ENCODE measurements at regions not wholly inside any gene's neighbourhood (a gene's known extent, or its start where the extent isn't known, plus 50 kb on each side); places are given as distances from the start of the nearest gene placed in this dataset.
"Not testable (repeated sequence)": the region's sequence is repeated elsewhere in the genome, so short reads cannot be mapped to it uniquely, and the experiment has no call there.

DNA sequence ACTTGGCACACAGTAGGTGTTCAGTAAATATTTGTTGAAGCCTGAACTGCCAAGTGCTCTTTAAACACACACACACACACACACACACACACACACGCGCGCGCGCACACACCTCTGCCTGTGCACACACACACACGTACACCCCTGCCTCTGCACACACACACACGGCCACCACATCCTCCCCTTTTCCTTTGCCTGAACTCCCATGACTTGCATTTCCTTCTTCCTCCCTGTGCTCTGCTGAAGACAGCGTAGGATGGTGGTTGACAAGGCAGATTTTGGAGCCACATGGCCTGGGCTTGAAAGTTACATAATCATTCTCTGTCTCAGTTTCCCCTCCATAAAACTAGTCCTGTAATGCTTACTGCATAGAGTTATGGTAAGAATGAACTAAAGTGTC, 712.3 kb downstream of the PTPRU start:
- no peak for DNase-seq

DNA sequence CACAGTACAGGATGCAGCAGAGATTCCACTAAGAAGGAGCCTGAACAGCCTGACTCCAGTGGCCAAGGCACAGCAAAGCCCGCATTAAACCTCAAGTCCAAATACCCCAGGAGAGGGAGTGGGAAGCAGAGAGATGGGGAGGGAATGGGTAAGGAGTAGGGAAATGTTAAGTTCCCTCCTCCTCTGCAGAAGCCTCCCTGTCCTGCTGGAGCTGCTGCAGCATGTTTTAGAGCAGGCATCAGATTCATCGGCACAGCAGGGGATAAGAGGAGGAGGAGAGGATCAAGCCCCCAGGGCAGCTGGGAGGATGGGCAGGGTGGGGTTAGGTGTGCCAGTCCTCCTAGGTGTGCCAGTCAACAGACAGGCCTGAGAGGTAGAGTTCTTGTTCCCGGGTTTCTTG, 709.7 kb downstream of the PTPRU start:
- no peak for DNase-seq

DNA sequence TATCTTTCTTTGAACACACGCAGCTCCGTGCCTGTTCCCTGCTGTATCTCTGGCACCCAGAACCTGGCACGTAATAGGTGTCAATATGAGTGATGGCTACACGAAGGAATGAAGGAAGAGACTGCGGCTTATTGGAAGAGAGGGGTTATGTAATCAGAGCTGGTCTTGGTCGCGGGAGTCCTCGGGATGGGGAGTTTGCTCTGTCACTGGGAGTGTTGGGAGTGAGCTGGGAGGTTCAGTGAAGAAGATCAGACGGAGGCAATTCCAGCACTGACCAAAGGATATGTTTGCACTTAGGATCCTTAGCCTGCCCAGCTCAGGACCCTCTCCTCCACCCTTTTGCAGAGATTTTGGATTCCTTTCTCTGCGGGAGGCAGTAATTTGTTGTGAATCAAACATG, 709.1 kb downstream of the PTPRU start:
- no peak for DNase-seq

- no peak for DNase-seq
Observed at GRCh38 chr1:29944253-29944905, 708.1 kb downstream of the PTPRU start.

- DNase-seq = no peak
Observed at GRCh38 chr1:29943034-29943433, 706.7 kb downstream of the PTPRU start.

- no peak for DNase-seq
Observed at GRCh38 chr1:29939079-29939478, 702.8 kb downstream of the PTPRU start.

DNA sequence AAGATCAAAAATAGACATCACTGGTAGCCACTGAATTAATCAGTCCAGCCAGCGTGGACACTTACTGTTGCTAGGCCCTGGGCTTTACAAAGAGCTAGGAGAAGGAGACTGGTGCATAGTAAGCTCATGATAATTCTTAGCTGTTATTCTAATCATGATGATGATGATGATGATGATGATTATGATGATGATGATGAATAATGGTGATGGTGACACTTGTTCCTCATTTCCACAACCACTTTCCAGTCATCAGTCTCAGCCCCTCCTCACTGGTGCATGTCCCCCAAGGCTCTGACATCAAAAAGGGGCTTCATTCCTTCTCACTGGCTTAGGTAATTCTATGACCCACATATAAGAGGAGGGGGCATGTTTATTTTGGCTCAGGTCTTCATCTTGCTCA, 701.0 kb downstream of the PTPRU start:
- no peak for DNase-seq

DNA sequence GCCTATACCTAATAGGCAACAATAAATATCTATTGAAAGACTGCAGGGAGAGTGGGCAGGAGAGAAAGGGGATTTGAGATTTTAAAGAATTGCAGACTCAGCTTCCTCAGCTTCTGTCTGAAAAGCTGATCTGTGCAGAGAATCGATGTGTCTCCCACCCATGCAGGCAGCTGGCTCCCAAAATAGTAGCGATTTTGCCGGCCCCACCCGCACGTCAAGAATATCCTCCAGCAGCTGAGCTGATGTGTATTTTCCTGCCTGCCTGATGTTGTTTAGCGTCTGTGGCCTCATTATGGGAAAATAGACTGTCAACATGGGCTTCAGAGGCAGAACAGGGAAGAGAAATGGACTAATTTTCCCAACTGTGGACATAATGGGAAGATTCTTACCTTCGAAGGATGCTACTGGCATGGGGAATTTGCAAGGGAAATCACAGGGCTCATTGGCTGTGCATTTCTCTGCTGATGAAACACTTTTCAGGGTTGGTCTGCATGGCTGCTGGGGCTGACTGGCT, 699.8 kb downstream of the PTPRU start:
- no peak for DNase-seq

GRCh38 chr1:29934255-29934772, 698.0 kb downstream of the PTPRU start:
- no peak for DNase-seq

DNA sequence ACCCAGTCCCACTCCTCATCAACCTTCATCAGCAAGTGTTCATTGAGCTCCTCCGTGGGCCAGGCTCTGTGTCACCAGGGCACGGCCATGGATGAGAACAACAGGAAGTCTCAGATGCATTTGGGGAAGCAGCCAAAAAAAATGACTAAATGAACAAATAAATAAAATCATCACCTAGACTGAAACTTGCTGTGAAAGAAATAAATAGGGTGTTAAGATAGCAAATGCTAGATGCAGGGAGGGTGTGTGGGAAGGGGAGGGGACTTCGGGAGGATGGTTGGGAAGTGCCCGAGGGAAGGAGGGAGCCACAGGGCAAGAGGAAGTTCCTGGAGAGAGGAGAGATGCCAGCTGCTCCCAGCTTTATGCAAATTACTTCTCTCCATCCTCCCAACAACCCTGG, 696.7 kb downstream of the PTPRU start:
- peak in 1 of 2 experiments; percentile 26 for DNase-seq

DNA sequence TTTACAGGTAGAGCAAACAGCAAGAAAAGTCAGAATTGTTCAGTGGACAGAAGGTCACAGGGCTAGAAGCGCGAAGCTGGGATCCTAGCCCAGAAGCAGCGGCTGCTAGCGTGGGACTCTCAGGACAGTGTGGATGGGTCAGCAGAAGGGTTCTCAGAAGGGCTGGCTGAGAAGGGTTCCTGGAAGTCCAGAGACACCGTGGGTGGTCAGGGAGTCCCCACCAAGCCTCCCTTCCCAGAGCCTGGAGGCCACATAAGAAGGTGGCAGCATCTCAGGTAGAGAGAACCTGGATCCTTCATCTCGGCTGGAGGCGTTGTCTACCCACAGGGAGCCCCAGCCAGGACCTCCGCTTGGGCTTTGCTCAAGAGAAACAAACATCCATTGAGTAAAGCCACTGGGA, 696.3 kb downstream of the PTPRU start:
- DNase-seq = no peak

DNA sequence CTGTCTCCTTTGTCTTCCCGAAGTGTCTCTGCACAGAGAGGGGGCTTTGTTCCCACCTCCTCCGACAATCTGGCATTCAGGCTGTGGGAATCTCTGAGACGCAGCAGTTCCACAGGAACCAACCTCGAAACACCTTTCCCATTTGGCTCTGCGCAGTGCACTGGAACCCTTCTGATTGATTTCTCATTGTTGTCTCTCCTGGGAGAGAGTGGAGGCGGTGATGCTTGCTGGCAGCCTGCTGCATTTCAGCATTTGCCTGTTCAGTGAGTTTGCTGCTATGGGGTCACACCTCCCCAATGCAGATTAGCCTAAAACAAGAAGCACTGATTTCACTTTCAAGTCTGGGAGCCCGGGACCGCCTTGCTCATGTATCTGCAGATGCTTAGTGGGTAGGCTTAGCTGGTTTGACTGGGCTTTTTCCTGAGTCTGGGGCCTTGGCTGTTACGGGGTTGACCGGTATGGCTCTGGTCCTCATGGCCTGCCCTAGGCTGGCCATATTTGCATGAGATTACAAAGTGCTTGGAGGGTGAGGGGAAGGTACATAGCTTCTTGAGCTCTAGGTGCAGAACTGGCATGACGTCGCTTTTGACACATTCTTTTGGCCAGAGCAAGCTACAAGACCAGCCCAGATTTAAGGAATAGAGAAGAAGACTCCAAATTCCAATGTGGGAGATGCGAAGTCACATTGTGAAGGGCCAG, 695.3 kb downstream of the PTPRU start:
- DNase-seq = no peak

DNA sequence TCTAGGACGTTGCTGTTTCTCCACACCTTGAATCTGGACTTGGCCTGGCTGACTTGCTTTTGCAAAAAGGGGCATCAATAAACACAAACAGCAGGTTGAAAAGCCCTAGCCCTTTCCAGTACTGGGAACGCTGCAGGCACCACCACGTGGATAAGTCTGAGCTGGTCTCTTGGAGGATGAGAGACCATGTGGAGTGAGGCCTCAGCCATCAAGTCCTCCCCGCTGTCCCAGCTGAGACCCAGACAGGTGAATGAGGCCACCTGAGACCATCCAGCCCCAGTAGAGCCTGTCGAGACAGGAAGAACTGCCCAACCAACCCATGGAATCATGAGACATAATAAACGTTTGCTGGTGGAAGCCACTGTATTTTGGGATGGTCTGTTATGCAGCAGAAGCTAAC, 688.7 kb downstream of the PTPRU start:
- no peak for DNase-seq

DNA sequence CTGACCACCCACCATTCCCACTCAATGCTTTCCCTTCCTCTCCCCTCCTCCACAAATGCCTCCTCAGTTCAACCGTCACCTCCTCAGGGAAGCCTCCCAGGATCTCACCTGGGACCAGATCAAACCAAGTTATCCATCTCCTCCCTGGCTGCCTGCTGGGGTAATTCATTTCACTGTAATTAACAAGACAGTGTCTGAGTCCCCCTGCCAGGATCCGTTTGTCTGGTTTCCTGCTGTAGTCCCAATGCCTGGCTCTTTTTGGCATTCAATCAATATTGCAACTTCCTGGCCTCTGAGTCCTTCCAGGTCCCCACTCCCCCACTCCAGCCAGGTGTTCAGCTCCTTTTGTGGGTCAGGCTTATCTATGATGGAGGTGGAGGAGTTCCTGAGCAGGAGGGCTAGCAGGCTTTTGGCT, 687.7 kb downstream of the PTPRU start:
- DNase-seq = no peak

GRCh38 chr1:29921741-29922140, 685.4 kb downstream of the PTPRU start:
- no peak for DNase-seq

DNA sequence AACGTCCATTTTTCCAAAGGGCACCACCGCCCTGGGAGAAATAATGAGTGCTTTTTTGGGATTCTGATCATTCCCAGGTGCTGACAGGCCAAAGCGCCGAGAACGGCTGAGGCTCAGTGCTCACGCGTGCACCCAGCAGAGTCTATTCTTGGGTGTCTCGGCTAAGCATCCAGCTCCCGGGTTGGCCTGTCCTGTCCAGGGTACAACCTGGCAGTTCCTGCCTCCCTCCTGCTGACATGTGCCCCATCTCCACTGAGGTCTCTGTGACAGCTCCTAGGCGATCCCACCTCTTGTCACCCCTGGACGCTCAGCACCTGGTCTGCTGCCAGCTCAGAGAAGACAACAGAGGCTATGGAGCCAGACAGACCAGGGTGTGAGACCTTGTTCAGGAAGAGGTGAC, 684.5 kb downstream of the PTPRU start:
- DNase-seq = no peak

DNA sequence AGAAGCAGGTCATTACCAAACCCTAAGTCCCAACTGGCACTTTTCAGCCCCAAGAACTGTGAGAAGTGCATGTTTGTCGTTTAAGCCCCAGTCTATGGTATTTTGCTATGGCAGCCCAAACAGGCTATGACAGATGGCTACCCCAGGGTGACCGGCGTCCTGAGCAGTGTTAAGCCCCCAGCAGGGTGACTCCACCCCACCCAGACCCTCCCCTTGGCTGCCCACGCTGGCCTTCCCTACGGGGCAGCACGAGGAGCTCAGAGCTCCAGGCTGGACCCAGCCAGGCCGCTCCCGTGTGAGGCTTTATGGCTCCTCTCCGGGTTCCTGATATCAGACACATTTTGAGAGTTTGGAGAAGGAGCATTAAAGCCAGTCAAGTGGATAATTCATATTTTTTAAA, 684.0 kb downstream of the PTPRU start:
- DNase-seq = no peak

DNA sequence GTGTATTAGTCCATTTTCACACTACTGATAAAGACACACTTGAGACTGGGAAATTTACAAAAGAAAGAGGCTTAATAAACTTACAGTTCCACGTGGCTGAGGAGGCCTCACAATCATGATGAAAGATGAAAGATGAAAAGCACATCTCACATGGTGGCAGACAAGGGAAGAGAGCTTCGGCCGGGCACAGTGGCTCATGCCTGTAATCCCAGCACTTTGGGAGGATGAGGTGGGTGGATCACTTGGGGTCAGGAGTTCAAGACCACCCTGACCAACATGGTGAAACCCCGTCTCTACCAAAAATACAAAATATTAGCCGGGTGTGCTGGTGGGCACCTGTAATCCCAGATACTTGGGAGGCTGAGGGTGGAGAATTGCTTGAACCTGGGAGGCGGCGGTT, 682.7 kb downstream of the PTPRU start:
- not testable (repeated sequence) for DNase-seq

GRCh38 chr1:29916656-29917369, 680.5 kb downstream of the PTPRU start:
- no peak for DNase-seq

GRCh38 chr1:29914936-29915335, 678.6 kb downstream of the PTPRU start:
- DNase-seq = no peak

GRCh38 chr1:29912425-29912824, 676.1 kb downstream of the PTPRU start:
- DNase-seq = no peak

DNA sequence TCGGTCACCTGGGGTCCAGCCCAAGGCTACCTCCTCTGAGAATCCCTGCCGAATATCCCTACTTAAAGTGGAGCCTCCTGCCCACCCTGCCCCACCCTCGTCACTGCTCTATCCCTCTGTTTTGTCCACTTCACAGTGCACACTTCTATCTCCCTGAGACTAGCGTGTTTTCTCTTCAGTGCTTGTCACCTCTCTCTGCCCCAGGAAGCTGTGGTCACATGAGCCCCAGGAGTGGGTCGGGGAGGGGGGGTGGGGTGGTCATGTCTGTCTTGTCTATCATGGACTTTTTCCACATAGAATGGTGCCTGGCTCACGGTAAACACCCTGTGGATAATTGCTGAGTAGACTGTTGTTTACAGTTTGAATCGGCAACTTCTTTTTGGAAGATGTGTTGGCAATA, 673.6 kb downstream of the PTPRU start:
- no peak for DNase-seq

DNA sequence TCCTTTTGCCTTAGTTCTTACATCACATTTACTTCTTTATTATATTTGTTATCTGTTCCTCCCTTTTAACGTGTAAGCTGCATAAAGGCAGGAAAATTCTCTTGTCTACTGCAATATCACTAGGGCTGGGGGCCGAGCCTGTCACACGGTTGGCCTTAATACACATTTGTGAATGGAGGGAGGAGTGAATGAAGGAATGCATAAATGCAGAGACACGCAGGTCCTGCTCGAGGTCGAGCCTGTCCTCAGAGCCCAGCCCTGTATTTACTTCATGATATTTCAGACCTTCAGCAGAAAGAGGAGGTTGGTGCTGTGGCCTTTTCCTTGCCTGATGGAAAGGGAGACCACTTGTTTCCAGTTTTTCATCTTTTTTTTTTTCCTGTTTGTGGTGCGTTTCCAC, 671.3 kb downstream of the PTPRU start:
- no peak for DNase-seq

DNA sequence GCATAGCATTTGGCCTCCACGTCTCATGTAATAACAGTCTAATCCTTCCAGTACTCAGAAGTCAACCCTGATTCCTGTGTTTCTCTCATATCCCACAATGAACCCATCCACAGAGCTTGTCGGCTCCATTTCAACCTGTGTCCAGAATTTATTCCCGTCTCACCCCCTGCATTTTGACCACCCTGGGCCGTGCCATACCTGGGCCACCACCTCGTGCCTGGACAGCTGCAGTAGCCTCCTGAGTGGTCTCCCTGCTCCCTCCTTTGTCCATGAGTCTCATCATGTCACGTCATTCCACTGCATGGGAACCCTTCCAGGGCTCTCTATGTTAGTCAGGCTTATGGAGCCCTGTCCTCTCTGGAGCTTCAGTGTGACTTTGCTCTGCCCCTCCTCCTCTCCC, 670.6 kb downstream of the PTPRU start:
- no peak for DNase-seq

Measured in NCI-H187 (cell line).